ENCODE measurements at regions not wholly inside any gene's neighbourhood (a gene's known extent, or its start where the extent isn't known, plus 50 kb on each side); places are given as distances from the start of the nearest gene placed in this dataset.
"Not testable (repeated sequence)": the region's sequence is repeated elsewhere in the genome, so short reads cannot be mapped to it uniquely, and the experiment has no call there.

- no peak for DNase-seq (ENCODE audit: low spot score)
These were observed 53.8 kb downstream of the ADRB2 start for GRCh38 chr5:148880197-148880596.

- no peak for DNase-seq (ENCODE audit: low spot score)
These were observed 54.3 kb downstream of the ADRB2 start for GRCh38 chr5:148880696-148881095.

- DNase-seq (ENCODE audit: low spot score): no peak
These were observed 55.9 kb downstream of the ADRB2 start for GRCh38 chr5:148882332-148882731.

GRCh38 chr5:148884339-148885020, 58.1 kb downstream of the ADRB2 start:
- no peak for DNase-seq (ENCODE audit: low spot score)

- no peak for DNase-seq (ENCODE audit: low spot score)
These were observed 60.9 kb downstream of the ADRB2 start for GRCh38 chr5:148887123-148887881.

- not testable (repeated sequence) for DNase-seq (ENCODE audit: low spot score)
These were observed 63.5 kb downstream of the ADRB2 start for GRCh38 chr5:148889936-148890335.

GRCh38 chr5:148895441-148895840, 69.0 kb downstream of the ADRB2 start:
- not testable (repeated sequence) for DNase-seq (ENCODE audit: low spot score)

GRCh38 chr5:148897842-148898241, 71.4 kb downstream of the ADRB2 start:
- no peak for DNase-seq (ENCODE audit: low spot score)

GRCh38 chr5:148898413-148899075, 72.1 kb downstream of the ADRB2 start:
- no peak for DNase-seq (ENCODE audit: low spot score)

GRCh38 chr5:148899993-148900392, 73.6 kb downstream of the ADRB2 start:
- no peak for DNase-seq (ENCODE audit: low spot score)

GRCh38 chr5:148902478-148902877, 76.1 kb downstream of the ADRB2 start:
- DNase-seq (ENCODE audit: low spot score): no peak

- DNase-seq (ENCODE audit: low spot score): no peak
These were observed 77.2 kb downstream of the ADRB2 start for GRCh38 chr5:148903587-148903986.

GRCh38 chr5:148904440-148904839, 78.0 kb downstream of the ADRB2 start:
- no peak for DNase-seq (ENCODE audit: low spot score)

- no peak for DNase-seq (ENCODE audit: low spot score)
These were observed 79.1 kb downstream of the ADRB2 start for GRCh38 chr5:148905541-148905940.

GRCh38 chr5:148906968-148907367, 80.6 kb downstream of the ADRB2 start:
- DNase-seq (ENCODE audit: low spot score): no peak

- peak; percentile 45 for DNase-seq (ENCODE audit: low spot score)
These were observed 82.6 kb downstream of the ADRB2 start for GRCh38 chr5:148909040-148909439.

GRCh38 chr5:148909766-148910165, 83.4 kb downstream of the ADRB2 start:
- DNase-seq (ENCODE audit: low spot score): no peak

GRCh38 chr5:148910216-148910615, 83.8 kb downstream of the ADRB2 start:
- no peak for DNase-seq (ENCODE audit: low spot score)

GRCh38 chr5:148910686-148911361, 84.4 kb downstream of the ADRB2 start:
- peak; percentile 79 for DNase-seq (ENCODE audit: low spot score)

- no peak for DNase-seq (ENCODE audit: low spot score)
These were observed 85.0 kb downstream of the ADRB2 start for GRCh38 chr5:148911386-148911785.

GRCh38 chr5:148912146-148912545, 85.7 kb downstream of the ADRB2 start:
- no peak for DNase-seq (ENCODE audit: low spot score)

- peak; percentile 86 for DNase-seq (ENCODE audit: low spot score)
These were observed 86.4 kb downstream of the ADRB2 start for GRCh38 chr5:148912714-148913398.

Measured in H4 (cell line).